GM19025 (cell line): ENCODE measurements at regions not wholly inside any gene's neighbourhood (a gene's known extent, or its start where the extent isn't known, plus 50 kb on each side); places are given as distances from the start of the nearest gene placed in this dataset.
"Not testable (repeated sequence)": the region's sequence is repeated elsewhere in the genome, so short reads cannot be mapped to it uniquely, and the experiment has no call there.

Source experiments
- ATAC-seq: cut with Tn5 transposase; IDR thresholded peaks from one replicate; pipeline ENCODE4 v1.9.1; 2021; ENCODE audit warnings: mild to moderate bottlenecking, low read depth, moderate library complexity; ENCODE audit not compliant: unreplicated experiment

- no peak for ATAC-seq
Measured at GRCh38 chr21:28617300-28617699, 375.4 kb downstream of the LTN1 start.

- ATAC-seq: no peak
Measured at GRCh38 chr21:28615276-28615675, 377.4 kb downstream of the LTN1 start.

GRCh38 chr21:28614791-28615190, 377.9 kb downstream of the LTN1 start:
- no peak for ATAC-seq

GRCh38 chr21:28608646-28609045, 384.0 kb downstream of the LTN1 start:
- ATAC-seq: no peak

- no peak for ATAC-seq
Measured at GRCh38 chr21:28607545-28607944, 385.1 kb downstream of the LTN1 start.

GRCh38 chr21:28604946-28605537, 387.6 kb downstream of the LTN1 start:
- ATAC-seq: peak; percentile 87

GRCh38 chr21:28602546-28602945, 390.1 kb downstream of the LTN1 start:
- ATAC-seq: no peak

- no peak for ATAC-seq
Measured at GRCh38 chr21:28598214-28598613, 394.5 kb downstream of the LTN1 start.

- no peak for ATAC-seq
Measured at GRCh38 chr21:28592205-28592865, 400.3 kb downstream of the LTN1 start.

GRCh38 chr21:28590676-28591075, 402.0 kb downstream of the LTN1 start:
- ATAC-seq: no peak

GRCh38 chr21:28590026-28590425, 402.7 kb downstream of the LTN1 start:
- no peak for ATAC-seq

GRCh38 chr21:28588997-28589396, 403.7 kb downstream of the LTN1 start:
- no peak for ATAC-seq

- no peak for ATAC-seq
Measured at GRCh38 chr21:28587748-28588147, 404.9 kb downstream of the LTN1 start.

- ATAC-seq: no peak
Measured at GRCh38 chr21:28581976-28582375, 410.7 kb downstream of the LTN1 start.

GRCh38 chr21:28581311-28581731, 411.4 kb downstream of the LTN1 start:
- not testable (repeated sequence) for ATAC-seq

GRCh38 chr21:28580585-28580984, 412.1 kb downstream of the LTN1 start:
- no peak for ATAC-seq

- ATAC-seq: no peak
Measured at GRCh38 chr21:28579986-28580550, 412.6 kb downstream of the LTN1 start.

- no peak for ATAC-seq
Measured at GRCh38 chr21:28568692-28569091, 424.0 kb downstream of the LTN1 start.

GRCh38 chr21:28563933-28564332, 428.7 kb downstream of the LTN1 start:
- ATAC-seq: not testable (repeated sequence)

- no peak for ATAC-seq
Measured at GRCh38 chr21:28561772-28562171, 430.9 kb downstream of the LTN1 start.

- no peak for ATAC-seq
Measured at GRCh38 chr21:28554660-28555475, 437.8 kb downstream of the LTN1 start.
